DND-41 (cell line): ENCODE measurements at regions not wholly inside any gene's neighbourhood (a gene's known extent, or its start where the extent isn't known, plus 50 kb on each side); places are given as distances from the start of the nearest gene placed in this dataset.

Experiments used
- ATAC-seq: fragments of 200-7000 bp; cut with Tn5 transposase; 3 replicates; pipeline ENCODE4 v1.9.1; 2021; ENCODE audit warnings: low read depth; ENCODE audit not compliant: insufficient read depth
- DNase-seq: peaks from one replicate; pipeline ENCODE4 v3.0.0-alpha.2; 2020
- H2AFZ ChIP-seq: 2 replicates; pipeline ENCODE4 v1.6.0; 2012; ENCODE audit warnings: low read depth, low read length
- H3K27ac ChIP-seq: 2 replicates; pipeline ENCODE4 v1.5.1; 2012; ENCODE audit warnings: low read length, inconsistent platforms
- H3K27me3 ChIP-seq: fragments of 200-600 bp; sonication (generic); 2 replicates; pipeline ENCODE4 v1.6.0; 2012; ENCODE audit warnings: low read length, mild to moderate bottlenecking, inconsistent platforms; ENCODE audit not compliant: insufficient read depth, poor library complexity
- H3K36me3 ChIP-seq: 2 replicates; pipeline ENCODE4 v1.5.1; 2012; ENCODE audit warnings: low read length, inconsistent platforms; ENCODE audit not compliant: insufficient read depth
- H3K4me1 ChIP-seq: 2 replicates; pipeline ENCODE4 v1.5.1; 2012; ENCODE audit warnings: mild to moderate bottlenecking, low read length; ENCODE audit not compliant: insufficient read depth
- H3K4me2 ChIP-seq: 2 replicates; pipeline ENCODE4 v1.6.0; 2012; ENCODE audit warnings: mild to moderate bottlenecking, moderate library complexity, low read length, inconsistent platforms; ENCODE audit not compliant: insufficient read depth
- H3K4me3 ChIP-seq, 2 experiments: fragments of 200-600 bp in 1 of 2; shearing (Covaris generic) in 1 of 2; 2 replicates each; pipeline ENCODE4 v1.5.1; 2012 to 2016; ENCODE audit warnings: inconsistent platforms in 2 of 2, low read length in 2 of 2, mild to moderate bottlenecking in 2 of 2, low read depth in 1 of 2, moderate library complexity in 1 of 2
- H3K79me2 ChIP-seq: 2 replicates; pipeline ENCODE4 v1.6.0; 2012; ENCODE audit warnings: low read length, inconsistent platforms; ENCODE audit not compliant: insufficient read depth
- H3K9ac ChIP-seq: 2 replicates; pipeline ENCODE4 v1.6.0; 2012; ENCODE audit warnings: low read depth, mild to moderate bottlenecking, inconsistent platforms, low read length, moderate library complexity
- H3K9me3 ChIP-seq: 2 replicates; pipeline ENCODE4 v1.5.1; 2012; ENCODE audit warnings: low read length, moderate library complexity, mild to moderate bottlenecking, inconsistent platforms; ENCODE audit not compliant: insufficient read depth, severe bottlenecking
- H4K20me1 ChIP-seq: 2 replicates; pipeline ENCODE4 v1.6.0; 2012; ENCODE audit warnings: low read length; ENCODE audit not compliant: insufficient read depth
- EZH2 ChIP-seq: IDR thresholded peaks from 3 replicates; pipeline ENCODE4 v1.6.1; 2012; ENCODE audit warnings: borderline replicate concordance, low read depth, mild to moderate bottlenecking, moderate library complexity, low read length, inconsistent platforms; ENCODE audit not compliant: severe bottlenecking
- TF ChIP-seq, protein P1 (sequence below): IDR thresholded peaks from 2 replicates; pipeline ENCODE4 v1.5.1; 2012; ENCODE audit warnings: borderline replicate concordance, low read length, moderate library complexity, mild to moderate bottlenecking; ENCODE audit not compliant: poor library complexity, severe bottlenecking; ENCODE audit errors: extremely low read depth

DNA sequence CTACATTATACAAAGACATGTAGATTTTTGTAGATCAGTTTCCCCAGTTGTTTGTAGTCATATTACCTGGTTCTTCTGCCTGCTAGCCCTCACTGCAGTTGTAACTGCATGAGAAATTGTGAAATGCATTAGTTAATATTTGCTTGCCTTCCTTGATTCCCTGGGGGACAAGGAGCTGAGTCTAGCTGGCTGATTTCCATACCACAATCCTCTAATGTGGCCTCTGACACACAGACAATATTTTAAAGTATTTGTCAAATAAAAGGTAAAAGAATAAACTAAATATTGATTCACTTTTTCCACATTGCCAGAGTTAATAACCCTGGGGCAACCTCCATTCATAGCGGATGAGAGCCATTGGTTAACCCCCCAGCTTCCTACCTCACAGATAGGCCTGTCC is 128.8 kb upstream of the TMEM132C start:
- TF ChIP-seq, protein P1, sequence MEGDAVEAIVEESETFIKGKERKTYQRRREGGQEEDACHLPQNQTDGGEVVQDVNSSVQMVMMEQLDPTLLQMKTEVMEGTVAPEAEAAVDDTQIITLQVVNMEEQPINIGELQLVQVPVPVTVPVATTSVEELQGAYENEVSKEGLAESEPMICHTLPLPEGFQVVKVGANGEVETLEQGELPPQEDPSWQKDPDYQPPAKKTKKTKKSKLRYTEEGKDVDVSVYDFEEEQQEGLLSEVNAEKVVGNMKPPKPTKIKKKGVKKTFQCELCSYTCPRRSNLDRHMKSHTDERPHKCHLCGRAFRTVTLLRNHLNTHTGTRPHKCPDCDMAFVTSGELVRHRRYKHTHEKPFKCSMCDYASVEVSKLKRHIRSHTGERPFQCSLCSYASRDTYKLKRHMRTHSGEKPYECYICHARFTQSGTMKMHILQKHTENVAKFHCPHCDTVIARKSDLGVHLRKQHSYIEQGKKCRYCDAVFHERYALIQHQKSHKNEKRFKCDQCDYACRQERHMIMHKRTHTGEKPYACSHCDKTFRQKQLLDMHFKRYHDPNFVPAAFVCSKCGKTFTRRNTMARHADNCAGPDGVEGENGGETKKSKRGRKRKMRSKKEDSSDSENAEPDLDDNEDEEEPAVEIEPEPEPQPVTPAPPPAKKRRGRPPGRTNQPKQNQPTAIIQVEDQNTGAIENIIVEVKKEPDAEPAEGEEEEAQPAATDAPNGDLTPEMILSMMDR = no peak
- TF ChIP-seq EZH2 = no peak
- H3K9ac ChIP-seq = no peak overlapping the region
- H3K4me1 ChIP-seq = no peaks in the 10 kb centered on the region
- H3K79me2 ChIP-seq = no peaks in the 10 kb centered on the region
- H3K9me3 ChIP-seq = no peaks in the 10 kb centered on the region
- no peak for DNase-seq
- no peaks in the 10 kb centered on the region for H3K36me3 ChIP-seq
- no peaks in the 10 kb centered on the region for H3K27me3 ChIP-seq
- no peak overlapping the region for H3K27ac ChIP-seq
- H4K20me1 ChIP-seq = no peaks in the 10 kb centered on the region
- H2AFZ ChIP-seq = no peak overlapping the region
- H3K4me3 ChIP-seq = no peak overlapping the region
- no peak for ATAC-seq
- no peak overlapping the region for H3K4me2 ChIP-seq

DNA sequence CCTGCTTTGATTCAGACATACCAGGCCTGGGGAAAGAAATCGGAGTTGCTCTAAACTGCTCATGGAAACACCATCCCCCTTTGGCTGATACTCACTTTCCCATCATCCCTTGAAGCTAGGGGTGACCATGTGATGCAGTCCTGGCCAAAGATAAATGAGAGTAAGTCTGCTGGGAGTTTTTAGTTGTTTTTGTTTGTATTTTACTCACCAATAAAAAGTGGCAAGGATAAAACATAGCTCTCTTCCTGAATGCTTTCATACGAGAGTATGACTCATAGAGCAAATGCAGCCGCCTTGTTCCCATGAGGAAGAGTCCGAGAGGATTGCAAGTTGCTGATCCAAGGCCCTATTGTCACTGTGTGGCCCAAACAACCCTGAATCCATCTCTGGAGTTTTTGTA is 126.4 kb upstream of the TMEM132C start:
- no peak overlapping the region for H3K4me2 ChIP-seq
- no peak overlapping the region for H2AFZ ChIP-seq
- DNase-seq (no peak), ATAC-seq (no peak)
- H4K20me1 ChIP-seq = no peaks in the 10 kb centered on the region
- no peak for TF ChIP-seq EZH2
- TF ChIP-seq, protein P1 = no peak
- H3K9me3 ChIP-seq = no peaks in the 10 kb centered on the region
- no peaks in the 10 kb centered on the region for H3K4me1 ChIP-seq
- no peaks in the 10 kb centered on the region for H3K27me3 ChIP-seq
- no peak overlapping the region for H3K27ac ChIP-seq
- H3K36me3 ChIP-seq = no peaks in the 10 kb centered on the region
- no peak overlapping the region for H3K9ac ChIP-seq
- no peak overlapping the region for H3K4me3 ChIP-seq
- H3K79me2 ChIP-seq = no peaks in the 10 kb centered on the region

DNA sequence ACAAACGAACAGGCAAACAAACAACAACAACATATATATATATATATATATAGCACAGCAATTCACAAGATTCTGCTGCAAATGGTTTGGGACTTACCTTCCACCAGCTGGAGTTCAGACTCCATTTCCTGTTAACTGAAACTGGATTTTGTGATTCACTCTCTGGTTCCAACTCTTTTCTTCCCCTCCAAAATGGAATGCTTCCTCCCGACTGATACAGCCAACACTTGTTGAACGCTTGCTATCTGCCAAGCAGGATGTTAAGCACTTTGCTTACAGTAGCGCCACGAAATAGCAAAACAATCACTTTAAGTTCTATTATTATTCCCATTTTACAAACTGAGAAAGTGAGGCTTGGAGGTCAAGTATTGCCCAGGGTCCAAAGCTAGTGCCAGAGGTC is 116.0 kb upstream of the TMEM132C start:
- Histone ChIP-seq H3K4me3 (no peak overlapping the region), H3K79me2 (no peaks in the 10 kb centered on the region), H3K27ac (no peak overlapping the region), H3K4me2 (no peak overlapping the region), H3K4me1 (no peaks in the 10 kb centered on the region), H3K36me3 (no peaks in the 10 kb centered on the region), H3K9me3 (no peaks in the 10 kb centered on the region), H3K9ac (no peak overlapping the region), H3K27me3 (no peaks in the 10 kb centered on the region), H4K20me1 (no peaks in the 10 kb centered on the region), H2AFZ (no peak overlapping the region)
- ATAC-seq (no peak), DNase-seq (no peak)
- TF ChIP-seq, protein P1 = no peak
- TF ChIP-seq EZH2 = no peak

DNA sequence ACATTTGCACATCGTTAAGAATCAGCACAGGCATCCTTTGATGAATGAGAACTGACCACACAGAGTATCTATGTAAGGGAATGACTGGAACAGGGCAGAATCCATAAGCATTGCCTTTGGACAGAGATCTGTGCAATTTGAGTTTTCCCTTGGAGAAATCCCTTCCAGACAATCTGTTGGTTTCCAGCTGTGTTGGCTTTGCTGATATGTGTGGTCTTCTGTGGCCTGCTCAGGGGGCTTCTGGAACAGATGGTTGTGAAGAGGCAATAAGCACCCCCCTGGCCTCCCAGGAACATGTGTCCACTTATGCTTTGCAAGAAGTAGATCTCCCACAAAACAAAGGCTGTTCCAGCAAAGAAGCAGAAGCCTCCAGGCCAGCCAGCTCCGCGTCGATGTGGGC is 111.4 kb upstream of the TMEM132C start:
- H4K20me1 ChIP-seq = no peaks in the 10 kb centered on the region
- H3K4me3 ChIP-seq = no peak overlapping the region
- H3K9ac ChIP-seq = no peak overlapping the region
- H3K27ac ChIP-seq = no peak overlapping the region
- no peaks in the 10 kb centered on the region for H3K27me3 ChIP-seq
- no peak overlapping the region for H3K4me2 ChIP-seq
- ATAC-seq = no peak
- H3K9me3 ChIP-seq = no peaks in the 10 kb centered on the region
- no peaks in the 10 kb centered on the region for H3K36me3 ChIP-seq
- H3K79me2 ChIP-seq = no peaks in the 10 kb centered on the region
- H3K4me1 ChIP-seq = no peaks in the 10 kb centered on the region
- no peak for DNase-seq
- no peak overlapping the region for H2AFZ ChIP-seq
- TF ChIP-seq EZH2 = no peak
- TF ChIP-seq, protein P1 = no peak
